H1 (cell line): ENCODE measurements at regions not wholly inside any gene's neighbourhood (a gene's known extent, or its start where the extent isn't known, plus 50 kb on each side); places are given as distances from the start of the nearest gene placed in this dataset.

Experiments
- BCL11A ChIP-seq, 2 experiments: IDR thresholded peaks; one replicate each; pipeline ENCODE4 v1.6.1; 2011; ENCODE audit warnings: low read depth in 2 of 2, low read length in 2 of 2, mild to moderate bottlenecking in 2 of 2
- CTBP2 ChIP-seq: IDR thresholded peaks from 2 replicates; pipeline ENCODE4 v1.7.0; 2011; ENCODE audit warnings: borderline replicate concordance, mild to moderate bottlenecking, moderate library complexity, mixed read lengths, low read length; ENCODE audit not compliant: insufficient read depth, insufficient read length
- POLR2A ChIP-seq, 2 experiments: IDR thresholded peaks; 1 replicate in 1 of 2; 2 replicates in 1 of 2; pipeline ENCODE4 v1.6.1; 2011; ENCODE audit warnings: low read depth in 2 of 2, low read length in 2 of 2, mild to moderate bottlenecking in 2 of 2; ENCODE audit errors: control extremely low read depth in 1 of 2

- TF ChIP-seq CTBP2 = no peak
- no peak for TF ChIP-seq POLR2A (IDR thresholded peaks at IDR 0.05; ENCODE audit: control extremely low read depth in 1 of 2, low read depth in 2 of 2, low read length in 2 of 2)
- TF ChIP-seq BCL11A (IDR thresholded peaks at IDR 0.05; ENCODE audit: low read depth in 2 of 2, low read length in 2 of 2) = no peak
Measured at GRCh38 chr5:91474201-91474600, 91.1 kb upstream of the ARRDC3 start (continued).
